C4-2B (cell line): ENCODE measurements at regions not wholly inside any gene's neighbourhood (a gene's known extent, or its start where the extent isn't known, plus 50 kb on each side); places are given as distances from the start of the nearest gene placed in this dataset.
A peak's percentile ranks its signal among the peaks of the same experiment; 100 is the strongest.

Source experiments
- H3K27ac ChIP-seq: fragments of 450-650 bp; 2 replicates; pipeline ENCODE4 v1.5.1; 2017
- ZFX ChIP-seq: fragments of 450-650 bp; IDR thresholded peaks from 2 replicates; pipeline ENCODE4 v1.6.1; 2017
- TF ChIP-seq, protein P1 (sequence below): fragments of 450-650 bp; conservative IDR thresholded peaks from 2 replicates; pipeline ENCODE4 v1.5.1; 2017; ENCODE audit warnings: mild to moderate bottlenecking

DNA sequence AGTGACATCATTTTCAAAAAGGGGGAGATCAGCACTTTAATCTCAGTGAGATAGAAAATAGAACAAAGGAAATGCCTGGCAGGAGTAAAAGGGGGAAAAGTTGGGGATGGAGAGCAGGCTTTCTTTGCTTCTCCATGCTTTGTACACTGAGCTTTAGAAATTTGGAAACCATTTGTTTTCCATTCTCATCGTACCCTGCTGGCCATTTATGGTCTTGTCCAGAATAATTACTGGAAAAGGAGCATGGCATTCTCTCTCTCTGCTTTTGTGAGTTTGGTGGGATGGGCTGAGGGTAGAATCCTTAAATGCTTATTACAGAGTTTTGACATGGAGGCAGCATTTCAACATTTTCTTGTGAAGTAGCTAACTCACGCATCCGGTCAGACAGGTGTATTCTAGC, 104.4 kb upstream of the FLRT2 start:
- TF ChIP-seq ZFX: no peak
- TF ChIP-seq, protein P1, sequence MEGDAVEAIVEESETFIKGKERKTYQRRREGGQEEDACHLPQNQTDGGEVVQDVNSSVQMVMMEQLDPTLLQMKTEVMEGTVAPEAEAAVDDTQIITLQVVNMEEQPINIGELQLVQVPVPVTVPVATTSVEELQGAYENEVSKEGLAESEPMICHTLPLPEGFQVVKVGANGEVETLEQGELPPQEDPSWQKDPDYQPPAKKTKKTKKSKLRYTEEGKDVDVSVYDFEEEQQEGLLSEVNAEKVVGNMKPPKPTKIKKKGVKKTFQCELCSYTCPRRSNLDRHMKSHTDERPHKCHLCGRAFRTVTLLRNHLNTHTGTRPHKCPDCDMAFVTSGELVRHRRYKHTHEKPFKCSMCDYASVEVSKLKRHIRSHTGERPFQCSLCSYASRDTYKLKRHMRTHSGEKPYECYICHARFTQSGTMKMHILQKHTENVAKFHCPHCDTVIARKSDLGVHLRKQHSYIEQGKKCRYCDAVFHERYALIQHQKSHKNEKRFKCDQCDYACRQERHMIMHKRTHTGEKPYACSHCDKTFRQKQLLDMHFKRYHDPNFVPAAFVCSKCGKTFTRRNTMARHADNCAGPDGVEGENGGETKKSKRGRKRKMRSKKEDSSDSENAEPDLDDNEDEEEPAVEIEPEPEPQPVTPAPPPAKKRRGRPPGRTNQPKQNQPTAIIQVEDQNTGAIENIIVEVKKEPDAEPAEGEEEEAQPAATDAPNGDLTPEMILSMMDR: peak; percentile 12; the same call in 1 of the 2 replicates
- H3K27ac ChIP-seq: no peak overlapping the region

DNA sequence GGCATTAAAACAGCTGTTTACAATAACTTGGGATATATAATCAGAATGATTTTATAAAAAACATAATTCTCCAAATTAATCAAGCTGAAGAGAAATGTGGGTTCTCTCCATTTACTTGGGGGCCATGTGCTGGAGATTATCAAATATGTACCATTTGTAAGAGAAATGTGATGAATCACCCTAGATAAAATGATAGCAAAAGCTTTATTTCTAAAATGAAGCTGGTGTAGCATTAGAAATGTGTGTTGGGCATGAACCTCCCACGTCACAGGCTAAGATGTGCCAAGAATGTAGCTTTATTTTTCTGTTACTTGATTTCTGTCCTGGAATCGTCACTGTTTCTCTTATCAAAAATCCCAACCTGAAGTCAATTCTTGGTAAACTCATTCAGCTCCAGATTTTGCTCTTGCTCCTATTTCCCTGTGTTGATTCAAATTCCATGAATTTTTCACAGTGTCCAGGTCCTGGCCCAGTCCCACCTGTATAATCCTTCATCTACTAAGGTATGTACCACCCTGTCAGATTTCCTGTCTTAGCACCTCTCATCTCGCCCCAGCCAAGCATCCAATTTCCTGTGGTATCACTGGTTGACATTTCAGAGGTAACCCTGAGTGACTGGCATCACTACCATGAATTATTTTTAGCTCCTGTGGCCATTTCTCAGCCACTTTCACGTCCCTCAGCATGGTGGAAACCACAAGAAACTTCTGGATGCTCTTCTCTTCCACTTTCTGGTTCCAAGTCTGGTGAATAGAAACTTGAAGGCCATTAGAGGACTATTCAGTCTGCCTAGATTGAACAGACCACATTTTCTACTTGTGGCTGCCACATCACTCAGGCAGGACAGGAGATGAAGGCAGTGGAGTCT, 103.6 kb upstream of the FLRT2 start:
- TF ChIP-seq ZFX: no peak
- TF ChIP-seq, protein P1: no peak
- H3K27ac ChIP-seq: no peak overlapping the region

DNA sequence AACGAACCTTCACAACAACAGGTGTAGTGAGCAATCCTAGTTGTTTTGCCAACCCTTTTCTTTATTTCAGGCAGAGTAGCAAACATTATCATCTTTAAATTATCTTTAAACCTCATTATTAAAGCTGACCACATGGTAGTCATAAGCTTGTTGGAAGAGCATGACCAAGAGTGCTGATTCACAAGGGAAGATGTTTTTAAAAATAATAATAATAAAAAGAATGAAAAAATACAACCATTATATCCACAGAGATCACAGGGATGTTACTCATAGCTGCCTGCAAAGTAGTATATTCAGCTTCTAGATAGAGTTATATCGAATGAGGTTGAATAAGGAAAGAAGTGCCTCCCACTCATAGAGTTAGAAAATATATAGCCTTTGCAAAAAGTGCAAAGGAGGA, 101.0 kb upstream of the FLRT2 start:
- TF ChIP-seq, protein P1: no peak
- no peak for TF ChIP-seq ZFX
- no peak overlapping the region for H3K27ac ChIP-seq

DNA sequence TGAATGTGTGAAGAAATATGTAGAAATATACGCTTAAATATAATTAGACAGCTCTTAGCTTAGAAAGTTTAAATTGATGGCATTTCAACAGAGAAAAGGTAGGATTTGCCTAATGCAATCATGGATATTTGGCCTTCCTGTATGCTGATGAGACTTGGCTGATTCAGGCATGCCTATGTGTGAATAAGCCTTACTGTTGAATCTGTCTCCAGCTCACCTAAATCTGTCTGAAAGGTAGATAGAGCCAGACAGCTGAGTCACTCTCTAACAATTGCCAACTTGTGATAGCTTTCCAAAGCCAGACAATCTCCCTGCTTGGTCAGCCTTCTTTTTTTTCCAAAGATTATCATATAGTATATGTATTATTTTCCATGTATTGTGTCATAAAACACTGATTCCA, 92.8 kb upstream of the FLRT2 start:
- no peak overlapping the region for H3K27ac ChIP-seq
- no peak for TF ChIP-seq ZFX
- TF ChIP-seq, protein P1: no peak

DNA sequence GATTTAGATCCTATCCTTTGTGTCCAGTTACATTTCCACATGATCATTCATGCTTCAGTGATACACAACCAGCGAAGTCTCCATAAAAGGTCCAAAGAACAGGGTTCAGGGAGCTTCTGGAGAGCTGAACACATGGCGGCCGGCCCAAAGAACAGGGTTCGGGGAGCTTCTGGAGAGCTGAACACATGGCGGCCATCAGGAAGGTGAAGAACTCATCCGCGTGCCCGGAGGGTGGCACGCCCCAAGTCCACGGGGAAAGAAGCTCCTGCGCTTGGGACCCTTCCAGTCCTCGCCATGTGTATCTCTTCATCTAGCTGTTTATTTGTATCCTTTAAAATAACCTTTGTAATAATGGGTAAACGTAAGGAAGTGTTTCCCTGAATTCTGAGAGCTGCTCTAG, 91.9 kb upstream of the FLRT2 start:
- no peak for TF ChIP-seq ZFX
- TF ChIP-seq, protein P1: no peak

DNA sequence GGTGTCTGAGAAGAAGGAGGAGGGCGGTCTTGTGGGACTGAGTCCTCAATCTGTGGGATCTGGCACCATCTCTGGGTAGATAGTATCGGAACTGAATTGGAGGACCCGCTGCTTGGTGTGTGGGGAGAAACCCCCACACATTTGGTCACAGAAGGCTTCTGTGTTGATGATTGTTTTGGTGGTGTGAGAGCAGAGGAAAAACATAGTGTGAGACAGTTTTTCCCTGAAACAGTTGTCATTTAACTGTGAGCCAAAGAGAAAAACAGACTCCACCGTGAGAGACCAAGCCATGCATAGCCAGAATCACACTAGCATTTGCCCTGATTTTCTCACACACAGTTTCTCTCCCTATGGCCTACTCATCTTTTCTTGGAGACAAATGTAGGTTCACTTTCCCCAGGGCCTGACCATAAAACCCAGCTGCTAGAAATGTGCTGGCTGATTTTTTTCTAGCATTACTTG, 91.4 kb upstream of the FLRT2 start:
- TF ChIP-seq, protein P1: no peak
- no peak for TF ChIP-seq ZFX
- H3K27ac ChIP-seq: no peak overlapping the region

More for the DNA sequence above, 91.9 kb upstream of the FLRT2 start:
- H3K27ac ChIP-seq: no peak overlapping the region

DNA sequence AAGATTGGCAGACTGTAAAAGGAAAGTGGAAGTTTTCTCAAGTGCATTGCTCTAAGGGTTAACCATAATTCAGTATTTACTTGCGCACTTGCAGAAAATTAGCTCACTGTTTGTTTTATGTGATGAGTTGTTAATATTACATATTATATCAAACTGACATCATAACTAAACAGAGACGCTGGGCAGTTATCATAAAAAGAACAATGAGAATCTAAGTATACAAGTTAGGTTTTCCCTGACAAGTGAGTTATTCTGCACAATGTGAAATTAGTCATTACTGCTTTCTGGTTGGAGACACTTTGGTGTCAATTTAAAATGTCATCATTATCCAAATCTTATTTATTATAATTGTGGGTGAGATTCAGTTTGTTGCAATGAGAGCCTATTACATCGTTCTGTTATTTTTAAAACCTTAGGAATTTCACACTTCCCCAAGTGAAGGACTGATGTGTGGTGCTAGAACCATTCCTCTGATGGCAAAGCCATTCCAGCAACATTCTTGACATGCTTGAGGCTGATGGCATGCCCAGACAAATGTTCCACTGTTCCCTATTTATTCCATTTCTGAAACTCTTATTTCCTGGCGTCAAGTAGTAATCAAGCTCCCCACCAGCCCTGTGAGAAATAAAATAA, 90.1 kb upstream of the FLRT2 start:
- no peak overlapping the region for H3K27ac ChIP-seq
- TF ChIP-seq, protein P1: no peak
- TF ChIP-seq ZFX: no peak
